BJ (cell line): ENCODE measurements at regions not wholly inside any gene's neighbourhood (a gene's known extent, or its start where the extent isn't known, plus 50 kb on each side); places are given as distances from the start of the nearest gene placed in this dataset.

Experiments
- CTCF ChIA-PET: fragments of 350-600 bp; formaldehyde crosslinking; extraction: SDS; loops from one replicate; lab custom pipeline; 2021; ENCODE audit warnings: antibody characterized with exemption, inconsistent platforms; lab: Yijun Ruan, JAX
- POLR2A ChIA-PET: fragments of 300-600 bp; sonication (Branson Sonifier 250); formaldehyde crosslinking; extraction: SDS; loops from one replicate; lab custom pipeline; 2021; ENCODE audit warnings: antibody characterized with exemption; lab: Charles Lee
- DNase-seq: peaks from one replicate; pipeline ENCODE4 v3.0.0-alpha.2; 2011; ENCODE audit warnings: low read depth
- H3K27me3 ChIP-seq: 2 replicates; pipeline ENCODE4 v1.6.0; 2011; ENCODE audit warnings: low read length; ENCODE audit not compliant: control insufficient read depth, insufficient read depth
- H3K36me3 ChIP-seq: 2 replicates; pipeline ENCODE4 v1.5.1; 2011; ENCODE audit warnings: low read length; ENCODE audit not compliant: control insufficient read depth, insufficient read depth
- H3K4me3 ChIP-seq: 2 replicates; pipeline ENCODE4 v1.5.1; 2011; ENCODE audit warnings: low read depth, mild to moderate bottlenecking, control low read depth, low read length
- TF ChIP-seq, protein P1 (sequence below): IDR thresholded peaks from 2 replicates; pipeline ENCODE4 v1.5.1; 2011; ENCODE audit warnings: low read depth, mild to moderate bottlenecking, control low read depth, inconsistent platforms, low read length, moderate library complexity; ENCODE audit not compliant: insufficient read depth

DNA sequence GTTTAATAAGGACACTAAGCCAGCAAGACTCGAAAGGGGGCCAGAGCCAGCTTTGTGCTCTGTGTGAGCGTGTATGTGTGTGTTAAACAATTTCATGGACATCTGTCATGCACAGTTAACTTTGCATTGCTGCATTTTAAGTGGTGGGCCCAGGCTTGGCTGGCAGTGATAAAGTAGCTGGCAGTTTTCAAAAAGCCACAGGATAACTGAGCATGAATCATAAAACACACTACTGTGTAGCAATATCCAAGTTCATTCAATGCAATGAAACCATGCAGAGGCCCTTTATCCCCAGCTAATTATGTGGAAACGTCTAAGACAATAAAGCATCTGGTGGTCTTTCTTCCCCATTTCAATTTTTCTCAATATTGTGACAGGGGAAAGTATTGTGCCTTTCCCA lies 132.9 kb downstream of the NKX6-1 start:
- ChIA-PET POLR2A (no interaction called here), CTCF (no interaction called here)
- TF ChIP-seq, protein P1, sequence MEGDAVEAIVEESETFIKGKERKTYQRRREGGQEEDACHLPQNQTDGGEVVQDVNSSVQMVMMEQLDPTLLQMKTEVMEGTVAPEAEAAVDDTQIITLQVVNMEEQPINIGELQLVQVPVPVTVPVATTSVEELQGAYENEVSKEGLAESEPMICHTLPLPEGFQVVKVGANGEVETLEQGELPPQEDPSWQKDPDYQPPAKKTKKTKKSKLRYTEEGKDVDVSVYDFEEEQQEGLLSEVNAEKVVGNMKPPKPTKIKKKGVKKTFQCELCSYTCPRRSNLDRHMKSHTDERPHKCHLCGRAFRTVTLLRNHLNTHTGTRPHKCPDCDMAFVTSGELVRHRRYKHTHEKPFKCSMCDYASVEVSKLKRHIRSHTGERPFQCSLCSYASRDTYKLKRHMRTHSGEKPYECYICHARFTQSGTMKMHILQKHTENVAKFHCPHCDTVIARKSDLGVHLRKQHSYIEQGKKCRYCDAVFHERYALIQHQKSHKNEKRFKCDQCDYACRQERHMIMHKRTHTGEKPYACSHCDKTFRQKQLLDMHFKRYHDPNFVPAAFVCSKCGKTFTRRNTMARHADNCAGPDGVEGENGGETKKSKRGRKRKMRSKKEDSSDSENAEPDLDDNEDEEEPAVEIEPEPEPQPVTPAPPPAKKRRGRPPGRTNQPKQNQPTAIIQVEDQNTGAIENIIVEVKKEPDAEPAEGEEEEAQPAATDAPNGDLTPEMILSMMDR = no peak
- no peak overlapping the region for H3K4me3 ChIP-seq
- no peaks in the 10 kb centered on the region; the same call in 1 of the 2 replicates for H3K27me3 ChIP-seq
- DNase-seq = no peak
- no peaks in the 10 kb centered on the region for H3K36me3 ChIP-seq

DNA sequence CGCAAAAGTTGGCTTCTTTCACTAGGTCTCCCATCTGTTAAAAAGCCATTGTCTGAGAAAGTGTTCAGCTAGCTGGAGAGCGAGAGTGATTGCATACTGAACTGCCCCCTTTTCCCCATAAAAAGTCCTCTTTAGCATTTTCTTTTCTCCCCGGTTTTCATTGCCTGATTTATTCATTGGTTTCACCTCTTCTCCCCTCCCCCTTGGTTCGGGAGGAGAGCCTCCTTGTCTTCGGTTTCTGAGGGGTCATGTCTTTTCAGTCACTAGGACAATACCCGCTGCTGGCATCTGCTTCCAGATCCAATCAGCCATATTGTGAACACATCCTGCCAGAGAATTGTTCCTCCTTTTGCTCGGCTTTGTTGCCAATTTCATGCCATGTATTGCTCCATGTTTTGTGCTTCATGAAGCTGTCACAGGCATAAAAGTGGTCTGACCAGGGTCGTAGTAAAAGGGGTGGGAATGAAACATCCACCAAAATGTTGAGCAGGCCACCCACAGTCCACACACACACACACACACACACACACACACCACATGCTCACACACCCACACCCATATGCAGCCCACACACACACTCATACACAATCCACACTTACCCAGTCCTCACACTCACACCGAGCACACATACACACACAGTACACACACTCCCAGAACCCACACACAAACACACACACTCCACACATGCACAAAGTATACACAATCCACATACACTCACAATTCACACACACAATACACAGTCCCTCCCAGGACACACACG lies 136.0 kb downstream of the NKX6-1 start:
- no peaks in the 10 kb centered on the region for H3K36me3 ChIP-seq
- ChIA-PET CTCF (no interaction called here), POLR2A (no interaction called here)
- no peaks in the 10 kb centered on the region; the same call in 1 of the 2 replicates for H3K27me3 ChIP-seq
- no peak for DNase-seq
- H3K4me3 ChIP-seq = no peak overlapping the region
- TF ChIP-seq, protein P1 = no peak

DNA sequence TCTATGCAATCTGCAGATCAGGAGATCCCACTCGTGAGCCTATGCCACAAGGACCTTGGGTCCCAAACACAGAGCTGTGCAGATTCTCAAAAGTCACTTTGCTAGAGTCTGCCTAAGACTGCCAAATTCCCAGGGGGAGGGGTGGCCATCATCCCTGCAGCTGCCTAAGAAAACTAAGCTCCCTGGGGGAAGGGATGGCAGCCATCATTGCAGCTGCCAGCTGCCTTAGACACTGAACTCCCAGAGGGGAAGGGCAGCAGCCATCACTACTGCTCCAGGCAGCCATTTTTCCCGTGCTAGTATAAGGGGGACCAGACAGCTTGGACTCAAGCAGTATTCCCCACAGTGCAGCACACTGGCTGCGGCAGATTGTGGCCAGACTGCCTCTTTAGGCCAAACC lies 156.9 kb downstream of the NKX6-1 start:
- no peak overlapping the region for H3K4me3 ChIP-seq
- DNase-seq = no peak
- H3K36me3 ChIP-seq = no peaks in the 10 kb centered on the region
- ChIA-PET CTCF (no interaction called here), POLR2A (no interaction called here)
- H3K27me3 ChIP-seq = no peaks in the 10 kb centered on the region
- TF ChIP-seq, protein P1 = no peak

DNA sequence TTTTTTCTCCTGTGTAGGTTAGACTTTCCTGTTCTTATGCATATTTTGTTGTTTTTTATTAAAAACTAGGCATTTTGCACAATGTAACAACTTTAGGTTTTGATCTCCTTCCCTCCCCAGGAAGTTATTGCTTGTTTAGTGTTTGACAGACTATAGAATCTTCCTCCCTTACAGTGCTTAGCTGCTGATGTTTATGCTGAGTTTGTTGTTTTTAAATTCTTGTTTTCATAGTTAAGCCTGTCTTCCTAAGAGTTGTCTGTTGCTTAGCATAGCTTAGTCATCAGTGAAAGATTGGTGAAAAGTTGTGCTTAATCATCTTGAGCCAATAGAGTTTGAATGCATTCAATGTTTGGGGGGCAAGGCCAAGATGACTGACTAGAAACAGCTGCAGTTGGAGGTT lies 157.5 kb downstream of the NKX6-1 start:
- H3K36me3 ChIP-seq = no peaks in the 10 kb centered on the region
- H3K27me3 ChIP-seq = no peaks in the 10 kb centered on the region
- TF ChIP-seq, protein P1 = no peak
- no peak for DNase-seq
- ChIA-PET POLR2A (no interaction called here), CTCF (interaction anchor here (0.7 kb wide), 1 partner anchor 270 kb away, joined by 3 read pairs; no protein-coding TSS in a partner anchor)
- H3K4me3 ChIP-seq = no peak overlapping the region

DNA sequence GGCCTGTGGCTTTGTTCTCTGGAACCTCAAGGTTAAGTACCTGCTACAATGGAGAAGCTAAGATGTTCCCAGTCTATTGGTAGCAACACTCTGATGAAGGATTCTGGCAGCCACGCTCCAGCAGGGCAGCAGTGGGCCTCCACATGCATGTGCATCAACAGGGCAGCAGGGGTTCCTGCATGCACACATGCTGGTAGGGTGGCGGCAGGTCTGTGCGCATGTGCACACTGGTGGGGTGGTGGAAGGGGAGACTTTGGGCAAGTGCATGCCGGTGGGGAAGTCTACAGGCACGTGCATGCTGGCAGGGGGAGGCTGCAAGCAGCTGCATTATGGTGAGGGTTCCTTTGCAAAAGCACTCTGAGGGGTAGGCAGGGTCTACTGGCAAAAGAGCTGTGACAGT lies 160.7 kb downstream of the NKX6-1 start:
- H3K27me3 ChIP-seq = no peaks in the 10 kb centered on the region
- no peak for DNase-seq
- no peak overlapping the region for H3K4me3 ChIP-seq
- ChIA-PET CTCF (no interaction called here), POLR2A (no interaction called here)
- H3K36me3 ChIP-seq = no peaks in the 10 kb centered on the region
- TF ChIP-seq, protein P1 = no peak
